PC-3 (cell line): ENCODE measurements at regions not wholly inside any gene's neighbourhood (a gene's known extent, or its start where the extent isn't known, plus 50 kb on each side); places are given as distances from the start of the nearest gene placed in this dataset.

Experiments used
- EZH2 ChIP-seq: fragments of 300-600 bp; sonication (generic); IDR thresholded peaks from one replicate; pipeline ENCODE4 v1.6.1; 2017; ENCODE audit warnings: antibody characterized with exemption, mild to moderate bottlenecking, low read length; ENCODE audit not compliant: unreplicated experiment
- EZH2phosphoT487 ChIP-seq: fragments of 300-600 bp; sonication (generic); IDR thresholded peaks from 2 replicates; pipeline ENCODE4 v1.6.1; 2018; ENCODE audit warnings: mild to moderate bottlenecking, antibody characterized with exemption, low read length, borderline replicate concordance
- TF ChIP-seq, protein P1 (sequence below): fragments of 300-600 bp; sonication (generic); conservative IDR thresholded peaks from 2 replicates; pipeline ENCODE4 v1.5.1; 2017; ENCODE audit warnings: antibody characterized with exemption, low read depth, mild to moderate bottlenecking, low read length

GRCh38 chrX:93419642-93420041 lies 253.7 kb downstream of the NAP1L3 start:
- TF ChIP-seq, protein P1, sequence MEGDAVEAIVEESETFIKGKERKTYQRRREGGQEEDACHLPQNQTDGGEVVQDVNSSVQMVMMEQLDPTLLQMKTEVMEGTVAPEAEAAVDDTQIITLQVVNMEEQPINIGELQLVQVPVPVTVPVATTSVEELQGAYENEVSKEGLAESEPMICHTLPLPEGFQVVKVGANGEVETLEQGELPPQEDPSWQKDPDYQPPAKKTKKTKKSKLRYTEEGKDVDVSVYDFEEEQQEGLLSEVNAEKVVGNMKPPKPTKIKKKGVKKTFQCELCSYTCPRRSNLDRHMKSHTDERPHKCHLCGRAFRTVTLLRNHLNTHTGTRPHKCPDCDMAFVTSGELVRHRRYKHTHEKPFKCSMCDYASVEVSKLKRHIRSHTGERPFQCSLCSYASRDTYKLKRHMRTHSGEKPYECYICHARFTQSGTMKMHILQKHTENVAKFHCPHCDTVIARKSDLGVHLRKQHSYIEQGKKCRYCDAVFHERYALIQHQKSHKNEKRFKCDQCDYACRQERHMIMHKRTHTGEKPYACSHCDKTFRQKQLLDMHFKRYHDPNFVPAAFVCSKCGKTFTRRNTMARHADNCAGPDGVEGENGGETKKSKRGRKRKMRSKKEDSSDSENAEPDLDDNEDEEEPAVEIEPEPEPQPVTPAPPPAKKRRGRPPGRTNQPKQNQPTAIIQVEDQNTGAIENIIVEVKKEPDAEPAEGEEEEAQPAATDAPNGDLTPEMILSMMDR: no peak
- no peak for TF ChIP-seq EZH2
- no peak for TF ChIP-seq EZH2phosphoT487
